Suprapubic skin (tissue), 4 donors: ENCODE measurements at regions not wholly inside any gene's neighbourhood (a gene's known extent, or its start where the extent isn't known, plus 50 kb on each side); places are given as distances from the start of the nearest gene placed in this dataset.

Source experiments
- EP300 ChIP-seq: sonication (generic); formaldehyde crosslinking; IDR thresholded peaks from one replicate; pipeline ENCODE4 v1.6.1; 2017; ENCODE audit warnings: antibody characterized with exemption
- POLR2A ChIP-seq, 2 donors: fragments of 450-650 bp; IDR thresholded peaks; one replicate each; pipeline ENCODE4 v1.6.1; 2017; ENCODE audit warnings: antibody characterized with exemption in 2 of 2, mild to moderate bottlenecking in 2 of 2, moderate library complexity in 2 of 2
- POLR2AphosphoS5 ChIP-seq, 3 donors: sonication (generic); formaldehyde crosslinking; IDR thresholded peaks; one replicate each; pipeline ENCODE4 v1.6.1; 2017; ENCODE audit warnings: antibody characterized with exemption in 3 of 3

DNA sequence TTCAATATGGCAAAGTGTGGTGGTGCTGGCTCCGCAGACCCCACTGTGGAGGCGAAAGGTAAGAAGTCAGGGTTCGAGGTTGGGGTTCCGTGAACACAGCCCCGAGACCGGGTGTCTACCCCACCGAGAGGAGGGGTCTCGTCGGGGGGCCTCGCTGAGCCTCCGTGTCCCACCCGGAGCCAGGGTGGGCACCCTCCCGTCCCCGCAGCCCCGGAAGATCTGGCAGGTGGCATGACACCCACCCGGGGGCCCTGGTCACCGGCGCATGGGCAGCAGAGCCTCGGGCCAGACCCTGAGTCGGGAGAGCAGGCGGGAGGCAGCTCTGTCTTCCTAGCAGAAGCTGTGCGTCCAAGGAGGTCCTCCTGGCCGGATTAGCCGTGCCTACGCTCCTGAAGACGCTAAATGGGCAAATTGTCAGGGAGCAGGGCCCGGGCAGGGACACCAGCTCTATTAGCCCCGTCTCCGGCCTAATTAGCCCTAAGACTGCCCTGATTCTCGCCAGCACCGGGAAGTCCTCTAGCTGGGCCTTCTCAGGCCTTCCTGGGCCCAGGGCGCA is 56.4 kb downstream of the UNCX start:
- TF ChIP-seq EP300 (no peak), POLR2AphosphoS5 (IDR thresholded peaks at IDR 0.05) (no peak), POLR2A (IDR thresholded peaks at IDR 0.05) (no peak)
